Transverse colon (tissue), 4 donors: ENCODE measurements at regions not wholly inside any gene's neighbourhood (a gene's known extent, or its start where the extent isn't known, plus 50 kb on each side); places are given as distances from the start of the nearest gene placed in this dataset.

Experiments
- DNase-seq: peaks from one replicate; pipeline ENCODE4 v3.0.0-alpha.2; 2019
- H3K27ac ChIP-seq, 4 donors: fragments of 200-600 bp; sonication (generic); 2 replicates each; pipeline ENCODE4 v1.5.1; 2016 to 2018; ENCODE audit warnings: inconsistent platforms in 4 of 4
- H3K27me3 ChIP-seq: fragments of 200-600 bp; sonication (generic); 2 replicates; pipeline ENCODE4 v1.5.1; 2017; ENCODE audit warnings: inconsistent platforms
- H3K36me3 ChIP-seq, 4 donors: fragments of 200-600 bp; sonication (generic); 2 replicates each; pipeline ENCODE4 v1.5.1; 2017 to 2019; ENCODE audit warnings: inconsistent platforms in 4 of 4
- H3K4me1 ChIP-seq, 4 donors: fragments of 200-600 bp; sonication (generic); 2 replicates each; pipeline ENCODE4 v1.5.1; 2017 to 2020; ENCODE audit warnings: inconsistent platforms in 4 of 4
- H3K4me3 ChIP-seq, 4 donors: fragments of 200-600 bp; sonication (generic); 1 replicate in 1 of 4; 2 replicates in 3 of 4; pipeline versions ENCODE4 v1.5.1 to v1.6.1; 2017 to 2019; ENCODE audit warnings: inconsistent platforms in 4 of 4
- H3K9me3 ChIP-seq, 2 donors: fragments of 200-600 bp; sonication (generic); 2 replicates each; pipeline ENCODE4 v1.5.1; 2017 to 2019; ENCODE audit warnings: inconsistent platforms in 2 of 2
- CTCF ChIP-seq, 5 experiments: fragments of 200-600 bp in 3 of 5; fragments of 450-650 bp in 2 of 5; sonication (generic) in 3 of 5; IDR thresholded peaks; 1 replicate in 2 of 5; 2 replicates in 3 of 5; pipeline ENCODE4 v1.5.1; 2016 to 2017; ENCODE audit warnings: antibody characterized with exemption in 5 of 5, inconsistent platforms in 3 of 5, mild to moderate bottlenecking in 2 of 5, moderate library complexity in 1 of 5
- EP300 ChIP-seq: sonication (generic); formaldehyde crosslinking; IDR thresholded peaks from one replicate; pipeline ENCODE4 v1.6.1; 2017; ENCODE audit warnings: antibody characterized with exemption, low read depth
- POLR2A ChIP-seq: fragments of 450-650 bp; IDR thresholded peaks from one replicate; pipeline ENCODE4 v1.6.1; 2016; ENCODE audit warnings: antibody characterized with exemption, mild to moderate bottlenecking, moderate library complexity
- POLR2AphosphoS5 ChIP-seq, 3 donors: sonication (generic); formaldehyde crosslinking; IDR thresholded peaks; one replicate each; pipeline ENCODE4 v1.6.1; 2016; ENCODE audit warnings: antibody characterized with exemption in 3 of 3
- WGBS, 2 donors: methylation state at CpG; one replicate each; pipeline ENCODE4 v1.1.5; 2018; ENCODE audit warnings: low coverage in 1 of 2; 5-methylcytosine and 5-hydroxymethylcytosine counted together
- in situ Hi-C, 4 donors: fragments of 200-750 bp; cut with MboI; loops; one replicate each; pipeline versions ENCODE4 v1.15.0 to v1.15.1; 2017; ENCODE audit warnings: low sequenced_read_pairs in 3 of 4, low pct_ligation_motif_present in 1 of 4, low pct_unique_long_range_greater_than_20kb in 1 of 4
- intact Hi-C: fragments of 100-400 bp; cut with DNase I; formaldehyde crosslinking; loops from one replicate; pipeline ENCODE4 v1.15.1; 2023; ENCODE audit warnings: low total_unique reads

- intact Hi-C loops (no loop called here), in situ Hi-C loops (no loop called here)
- H3K9me3 ChIP-seq, result no peaks in the 10 kb centered on the region
- no peaks in the 10 kb centered on the region for H3K36me3 ChIP-seq
- 33 to 83% methylated on average over 1 to 14 of the region's 14 CpGs for WGBS, 2 donors
- H3K27ac ChIP-seq, result no peak overlapping the region
- DNase-seq, result no peak
- no peaks in the 10 kb centered on the region for H3K27me3 ChIP-seq
- TF ChIP-seq POLR2AphosphoS5 (IDR thresholded peaks at IDR 0.05) (no peak), CTCF (IDR thresholded peaks at IDR 0.05) (no peak), EP300 (no peak)
- no peaks in the 10 kb centered on the region for H3K4me1 ChIP-seq
- no peak overlapping the region for H3K4me3 ChIP-seq
These were observed 228.5 kb downstream of the ERMARD start for GRCh38 chr6:169979873-169980432.

GRCh38 chr6:169978615-169979161 is 227.3 kb downstream of the ERMARD start:
- Histone ChIP-seq H3K27ac (no peak overlapping the region), H3K27me3 (no peaks in the 10 kb centered on the region), H3K4me3 (no peak overlapping the region), H3K36me3 (no peaks in the 10 kb centered on the region), H3K4me1 (no peaks in the 10 kb centered on the region), H3K9me3 (no peaks in the 10 kb centered on the region)
- intact Hi-C loops (no loop called here), in situ Hi-C loops (no loop called here)
- TF ChIP-seq POLR2A (no peak), EP300 (no peak), POLR2AphosphoS5 (IDR thresholded peaks at IDR 0.05) (no peak), CTCF (IDR thresholded peaks at IDR 0.05) (no peak)
- no peak for DNase-seq
- 71% methylated on average over 22 of the region's 26 CpGs; no CpG with 5 or more reads in 1 of the 2 donors for WGBS, 2 donors

GRCh38 chr6:169977434-169978265 is 226.2 kb downstream of the ERMARD start:
- H3K27ac ChIP-seq, result no peak overlapping the region
- WGBS, 2 donors, result 83 to 84% methylated on average over 10 to 28 of the region's 28 CpGs
- TF ChIP-seq CTCF (IDR thresholded peaks at IDR 0.05), result no peak
- TF ChIP-seq POLR2AphosphoS5 (IDR thresholded peaks at IDR 0.05), result no peak
- TF ChIP-seq EP300, result no peak
- no peak for TF ChIP-seq POLR2A
- H3K27me3 ChIP-seq, result no peaks in the 10 kb centered on the region
- no peaks in the 10 kb centered on the region for H3K4me1 ChIP-seq
- DNase-seq, result no peak
- H3K36me3 ChIP-seq, result no peaks in the 10 kb centered on the region
- in situ Hi-C loops, result no loop called here
- intact Hi-C loops, result no loop called here
- no peak overlapping the region for H3K4me3 ChIP-seq
- H3K9me3 ChIP-seq, result no peaks in the 10 kb centered on the region

- Histone ChIP-seq H3K9me3 (no peaks in the 10 kb centered on the region), H3K4me1 (no peaks in the 10 kb centered on the region), H3K27me3 (no peaks in the 10 kb centered on the region), H3K36me3 (no peaks in the 10 kb centered on the region), H3K4me3 (no peak overlapping the region), H3K27ac (no peak overlapping the region)
- TF ChIP-seq POLR2A, result no peak
- no peak for TF ChIP-seq POLR2AphosphoS5 (IDR thresholded peaks at IDR 0.05)
- TF ChIP-seq EP300, result no peak
- no peak for TF ChIP-seq CTCF (IDR thresholded peaks at IDR 0.05)
- intact Hi-C loops, result no loop called here
- in situ Hi-C loops, result no loop called here
- 40 to 68% methylated on average over 1 to 31 of the region's 31 CpGs for WGBS, 2 donors
- no peak for DNase-seq
These were observed 225.1 kb downstream of the ERMARD start for GRCh38 chr6:169976301-169977081.
